HK-2 (cell line): ENCODE measurements at regions not wholly inside any gene's neighbourhood (a gene's known extent, or its start where the extent isn't known, plus 50 kb on each side); places are given as distances from the start of the nearest gene placed in this dataset.
A peak's percentile ranks its signal among the peaks of the same experiment; 100 is the strongest.

Source experiments
- DNase-seq: peaks from one replicate; pipeline ENCODE4 v3.0.0-alpha.2; 2018; ENCODE audit not compliant: unreplicated experiment

- DNase-seq, result no peak
Observed at GRCh38 chr18:77754475-77755044, 504.9 kb downstream of the GALR1 start.

DNA sequence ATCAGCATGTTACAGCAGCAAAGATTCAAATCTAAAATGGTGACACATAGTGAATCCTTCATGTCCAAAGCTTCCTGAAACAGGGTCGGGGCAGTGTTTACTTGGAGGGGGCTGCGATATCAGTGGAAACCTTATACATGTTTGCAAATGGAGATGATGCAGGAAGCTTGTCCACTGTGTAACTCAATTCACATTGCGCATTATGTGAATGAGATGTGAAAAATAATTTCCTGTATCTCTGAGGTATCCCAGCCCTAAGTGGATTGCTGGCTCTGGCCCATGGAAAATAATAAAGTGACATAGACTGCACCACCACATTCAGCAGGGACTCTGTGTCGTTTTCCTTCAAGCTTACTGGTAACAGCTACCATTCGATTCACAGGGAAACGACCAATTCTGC lies 505.5 kb downstream of the GALR1 start:
- no peak for DNase-seq

- no peak for DNase-seq
Observed at GRCh38 chr18:77761332-77761731, 511.7 kb downstream of the GALR1 start.

DNA sequence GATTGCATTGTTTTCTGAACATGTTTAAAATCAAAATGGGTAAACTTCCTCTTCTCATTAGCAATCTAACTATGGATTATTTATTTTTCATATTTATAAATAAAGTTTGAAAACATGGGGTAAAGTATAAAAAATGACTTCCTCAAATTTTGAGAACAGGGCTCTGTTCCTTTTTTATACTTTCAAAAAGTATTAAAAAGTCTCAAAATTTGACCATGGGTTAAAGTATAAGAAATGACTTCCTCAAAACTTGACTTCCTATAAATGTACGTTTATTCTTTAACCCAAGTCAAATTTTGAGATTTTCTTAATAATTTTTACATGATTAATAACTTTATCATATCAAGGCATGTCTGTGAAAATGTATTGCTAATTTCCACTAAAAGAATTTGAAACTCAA lies 512.4 kb downstream of the GALR1 start:
- no peak for DNase-seq

DNA sequence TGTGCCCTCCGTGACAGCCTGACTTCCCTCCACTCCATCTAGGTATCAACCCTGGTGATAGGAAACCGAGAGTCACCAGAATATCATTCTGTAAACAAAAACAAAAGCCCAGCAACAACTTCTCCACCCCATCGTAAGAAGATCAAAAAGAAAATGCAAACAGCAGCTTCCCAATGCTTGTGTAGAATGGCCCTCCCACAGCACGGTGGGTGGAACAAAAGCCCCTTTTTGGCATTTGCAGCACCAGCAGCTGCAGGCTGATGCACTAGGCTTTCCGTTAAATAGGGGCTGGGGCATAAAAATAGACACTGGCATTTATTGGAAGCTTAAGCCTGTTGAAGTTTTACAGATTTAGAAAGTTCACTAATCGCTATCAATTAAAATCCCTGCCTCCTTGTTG lies 513.0 kb downstream of the GALR1 start:
- DNase-seq, result no peak

- no peak for DNase-seq
Observed at GRCh38 chr18:77763530-77764145, 514.0 kb downstream of the GALR1 start.

DNA sequence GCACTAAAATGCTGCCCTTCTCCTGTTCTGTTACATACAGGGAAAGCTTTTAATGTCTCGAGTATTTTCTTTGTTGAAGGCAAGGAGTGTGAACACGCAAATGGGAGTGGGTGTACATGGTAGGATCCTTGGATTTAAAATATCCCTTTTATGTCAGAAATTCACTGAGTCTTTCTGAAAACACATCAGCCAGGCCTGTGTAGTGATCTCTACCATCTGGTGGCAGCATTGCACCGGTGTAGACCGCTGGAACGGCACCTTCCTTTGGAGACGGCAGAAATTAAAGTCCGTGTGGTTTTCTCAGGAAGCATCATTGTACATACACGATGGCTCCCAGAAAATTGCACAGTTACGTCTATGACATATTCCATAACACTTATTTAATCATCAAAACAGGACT lies 515.8 kb downstream of the GALR1 start:
- peak; percentile 14 for DNase-seq

DNA sequence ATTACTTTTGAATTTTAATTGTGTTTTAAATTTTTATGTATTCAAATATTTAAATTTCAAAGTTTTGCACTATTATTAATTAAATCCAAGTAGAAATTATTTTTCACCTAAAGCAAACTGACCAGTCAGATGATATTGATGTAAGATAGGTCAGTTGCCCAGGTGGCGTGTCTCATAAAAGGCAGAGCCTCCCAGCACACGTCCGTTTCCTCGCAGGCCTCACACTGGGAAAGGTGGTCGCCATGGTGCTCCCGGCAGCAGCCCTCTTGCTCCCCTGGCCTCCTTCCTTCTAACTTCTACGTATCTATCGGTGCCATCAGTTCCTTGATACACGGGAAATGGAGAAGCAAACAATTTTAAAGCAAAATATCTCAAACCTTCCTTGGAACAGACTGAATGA lies 516.8 kb downstream of the GALR1 start:
- DNase-seq, result no peak

GRCh38 chr18:77772177-77772576 lies 522.5 kb downstream of the GALR1 start:
- DNase-seq, result no peak

- no peak for DNase-seq
Observed at GRCh38 chr18:77776104-77776503, 526.5 kb downstream of the GALR1 start.

DNA sequence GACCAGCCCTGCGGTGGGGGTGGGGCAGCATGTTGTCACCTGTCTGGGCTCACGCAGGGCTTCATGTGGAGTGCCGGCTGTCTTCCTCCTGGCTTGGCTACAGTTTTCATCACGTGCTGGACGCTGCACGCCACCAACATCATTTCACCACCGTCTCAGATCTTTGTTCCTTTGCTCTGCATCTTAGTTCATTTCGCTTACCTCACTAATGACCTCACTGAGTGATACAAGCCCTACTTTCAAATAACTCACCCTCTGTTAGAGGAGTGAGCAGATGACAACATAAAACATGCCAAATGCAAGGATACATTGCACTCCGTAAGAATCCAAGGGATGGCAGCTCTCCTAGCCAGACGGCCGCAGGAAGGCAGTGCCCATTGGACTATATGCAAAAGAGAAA lies 527.5 kb downstream of the GALR1 start:
- DNase-seq, result no peak

DNA sequence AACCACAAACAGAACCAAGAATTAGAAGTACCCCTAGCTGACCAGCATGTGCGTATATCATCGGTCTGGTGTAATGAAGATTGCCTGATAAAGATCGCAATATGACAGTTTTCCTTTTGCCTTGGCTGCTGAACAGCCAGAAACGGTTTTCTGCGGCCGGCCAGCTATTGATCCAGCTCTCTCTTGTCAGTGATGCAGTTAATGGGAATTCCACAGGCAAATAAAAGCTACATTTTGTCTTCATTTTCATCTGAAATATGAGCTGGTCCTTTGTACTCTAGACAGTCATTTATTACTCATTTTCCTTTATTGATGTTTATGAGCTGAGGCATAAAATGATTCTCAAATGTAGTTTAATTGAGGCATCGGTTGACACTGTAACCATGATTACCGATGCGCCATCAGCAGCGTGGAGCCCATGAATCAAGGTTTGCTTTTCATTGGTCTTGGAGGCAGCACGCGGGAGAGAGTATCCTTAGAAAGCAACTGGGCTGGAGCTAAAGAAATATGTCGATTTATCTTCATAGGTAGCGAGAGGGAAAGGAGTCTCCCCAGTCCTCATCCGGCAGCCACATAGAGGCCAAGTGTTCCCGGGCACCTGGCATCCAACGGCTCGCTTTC lies 535.2 kb downstream of the GALR1 start:
- no peak for DNase-seq

- no peak for DNase-seq
Observed at GRCh38 chr18:77785415-77785975, 535.8 kb downstream of the GALR1 start.

DNA sequence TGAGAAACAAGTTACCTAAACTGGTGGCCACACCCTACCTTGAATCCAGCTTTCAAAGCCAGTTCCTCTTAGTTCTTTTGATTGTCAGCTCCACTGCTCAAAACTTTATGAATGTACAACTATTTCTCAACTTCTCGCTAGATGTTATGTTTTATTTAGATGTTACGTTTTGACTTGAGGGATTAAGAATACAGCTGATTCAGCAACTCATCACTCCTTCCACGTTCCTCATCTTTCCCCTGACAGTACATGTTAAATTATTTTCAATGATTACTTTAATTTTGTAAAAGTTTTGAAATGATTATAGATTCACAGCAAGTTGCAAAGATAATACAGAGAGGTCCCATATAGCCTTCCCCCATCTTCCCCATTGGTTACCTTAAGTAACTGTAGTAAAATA lies 553.4 kb downstream of the GALR1 start:
- DNase-seq, result no peak

DNA sequence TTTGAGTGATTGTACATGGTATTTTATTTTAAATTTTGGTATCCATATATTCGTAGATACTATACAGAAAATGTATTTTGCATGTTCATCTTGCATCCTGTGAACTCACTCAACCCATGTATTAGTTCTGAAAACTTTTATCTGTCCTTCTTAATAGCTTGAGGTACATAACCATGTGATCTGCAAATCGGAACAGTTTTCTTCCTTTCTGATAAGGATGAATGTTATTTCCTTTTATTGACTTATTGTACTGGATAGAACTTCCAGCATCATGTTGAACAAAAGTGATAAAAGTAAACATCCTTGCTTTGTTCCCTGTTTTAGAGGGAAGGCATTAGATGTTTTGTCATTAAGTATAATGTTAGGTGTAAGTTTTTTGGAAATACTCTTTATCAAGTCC lies 554.7 kb downstream of the GALR1 start:
- no peak for DNase-seq

DNA sequence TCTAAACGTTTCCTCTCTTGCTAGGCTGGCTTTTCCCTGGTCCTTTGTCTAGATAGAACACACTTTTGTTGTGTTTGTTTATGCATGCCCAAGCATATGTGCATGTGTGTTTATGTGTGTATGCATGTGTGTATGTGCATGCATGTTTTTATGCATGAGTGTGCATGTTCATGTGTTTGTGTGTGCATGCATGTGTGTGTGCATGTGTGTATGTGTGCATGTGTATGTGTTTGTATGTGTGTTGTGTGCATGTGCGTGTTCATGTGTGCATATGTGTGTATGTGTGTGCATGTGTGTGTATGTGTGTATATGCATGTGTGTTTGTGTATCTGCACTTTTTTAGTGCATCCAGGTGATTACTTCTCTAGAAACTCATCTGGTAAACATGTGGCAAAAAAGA lies 558.0 kb downstream of the GALR1 start:
- no peak for DNase-seq

DNA sequence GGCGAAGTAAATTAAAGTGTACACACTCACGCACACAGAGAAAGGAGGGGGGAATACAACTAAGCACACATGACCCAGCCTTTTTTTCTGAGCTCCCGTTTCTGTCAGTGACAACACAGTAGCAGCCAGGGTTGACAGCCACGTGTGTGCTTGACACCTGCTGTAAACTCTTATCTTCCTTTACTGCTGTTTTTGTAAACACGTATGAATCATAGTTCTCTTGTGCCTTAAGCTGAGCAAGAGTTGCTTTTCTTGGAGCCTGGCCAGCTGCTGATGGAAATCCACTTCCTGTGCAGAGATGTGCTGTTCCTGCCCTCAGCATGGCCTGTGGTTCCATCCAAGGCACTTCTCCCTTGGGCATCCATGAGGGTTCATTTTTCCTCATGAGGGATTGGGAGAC lies 561.9 kb downstream of the GALR1 start:
- DNase-seq, result no peak

GRCh38 chr18:77815666-77816338 lies 566.2 kb downstream of the GALR1 start:
- no peak for DNase-seq

DNA sequence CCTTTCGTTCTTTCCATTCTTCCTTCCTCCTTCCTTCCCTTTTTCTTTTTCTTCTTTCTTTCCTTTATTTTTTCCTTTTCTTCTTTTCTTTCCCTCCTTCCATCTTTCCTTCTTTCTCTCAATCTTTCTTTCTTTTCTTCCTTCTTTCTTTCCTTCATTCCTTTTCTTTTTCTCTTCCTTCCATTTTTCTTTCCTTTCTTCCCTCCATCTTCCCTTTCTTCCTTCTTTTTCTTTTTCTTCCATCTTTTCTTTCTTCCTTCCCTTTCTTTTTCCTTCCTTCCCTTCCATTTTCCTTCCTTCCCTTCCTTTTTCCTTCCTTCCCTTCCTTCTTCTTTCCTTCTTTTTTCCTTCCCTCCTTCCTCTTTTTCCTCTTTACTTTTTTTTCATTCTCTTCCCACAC lies 568.7 kb downstream of the GALR1 start:
- no peak for DNase-seq

GRCh38 chr18:77820472-77820871 lies 570.8 kb downstream of the GALR1 start:
- no peak for DNase-seq

- no peak for DNase-seq
Observed at GRCh38 chr18:77821892-77822291, 572.2 kb downstream of the GALR1 start.

GRCh38 chr18:77822632-77823031 lies 573.0 kb downstream of the GALR1 start:
- DNase-seq, result no peak

- DNase-seq, result no peak
Observed at GRCh38 chr18:77833807-77834206, 584.2 kb downstream of the GALR1 start.
